HepG2 (cell line): ENCODE measurements at regions not wholly inside any gene's neighbourhood (a gene's known extent, or its start where the extent isn't known, plus 50 kb on each side); places are given as distances from the start of the nearest gene placed in this dataset.

ENCODE experiments used
- ATAC-seq: fragments of 200-7000 bp; cut with Tn5 transposase; 3 replicates; pipeline ENCODE4 v1.9.1; 2020; ENCODE audit warnings: mild to moderate bottlenecking, moderate library complexity
- BruUV-seq: library from RNA; stranded (reverse); fragments of 400-500 nt; replicated peaks from 2 replicates; lab custom pipeline; 2021; lab: Mats Ljungman, UMichigan
- CTCF ChIA-PET: fragments of 300-600 bp; formaldehyde crosslinking; extraction: SDS; loops from one replicate; lab custom pipeline; 2021; ENCODE audit warnings: low total read pairs, inconsistent platforms, low intra/inter-chr PET ratio; lab: Yijun Ruan, JAX
- POLR2A ChIA-PET: fragments of 350-600 bp; sonication (Branson Sonifier 250); formaldehyde crosslinking; loops from one replicate; lab custom pipeline; 2020; ENCODE audit warnings: antibody characterized with exemption, inconsistent platforms; lab: Yijun Ruan, JAX
- DNase-seq: peaks from one replicate; pipeline ENCODE4 v3.0.0-alpha.2; 2015; ENCODE audit warnings: low spot score
- FAIRE-seq: peaks from 3 replicates; lab custom pipeline; 2011; peaks lifted over from hg19 to GRCh38; lab: Jason Lieb, UNC
- H2AFZ ChIP-seq: one replicate; pipeline ENCODE4 v1.6.1; 2011; ENCODE audit warnings: low read length, inconsistent platforms
- H3K27ac ChIP-seq: fragments of 300-600 bp; 3 replicates; pipeline ENCODE4 v1.8.0; 2011; ENCODE audit warnings: mixed run types, mild to moderate bottlenecking, mixed read lengths, low read length, inconsistent platforms; ENCODE audit not compliant: insufficient read depth; ENCODE audit errors: extremely low read length
- H3K27me3 ChIP-seq, 2 experiments: fragments of 200-600 bp in 1 of 2; 2 replicates in 1 of 2; 3 replicates in 1 of 2; pipeline versions ENCODE4 v1.6.0 to v1.8.0; 2011; ENCODE audit warnings: low read length in 2 of 2, mild to moderate bottlenecking in 2 of 2, moderate library complexity in 2 of 2, inconsistent platforms in 1 of 2; ENCODE audit not compliant: insufficient read depth in 2 of 2, control insufficient read depth in 1 of 2
- H3K36me3 ChIP-seq, 2 experiments: fragments of 200-600 bp in 1 of 2; replicated peaks in 1 of 2; 2 replicates in 1 of 2; 3 replicates in 1 of 2; pipeline versions ENCODE4 v1.5.1 to v1.8.0; 2011; ENCODE audit warnings: low read length in 2 of 2, inconsistent platforms in 1 of 2; ENCODE audit not compliant: insufficient read depth in 2 of 2, control insufficient read depth in 1 of 2
- H3K4me1 ChIP-seq: 2 replicates; pipeline ENCODE4 v1.5.1; 2012; ENCODE audit warnings: low read length, inconsistent platforms; ENCODE audit not compliant: insufficient read depth
- H3K4me2 ChIP-seq: 2 replicates; pipeline ENCODE4 v1.6.0; 2011; ENCODE audit warnings: low read depth, low read length, inconsistent platforms
- H3K4me3 ChIP-seq, 3 experiments: fragments of 200-600 bp in 1 of 3; sonication (generic), shearing (Covaris generic) in 1 of 3; replicated peaks in 1 of 3; 2 replicates each; pipeline ENCODE4 v1.5.1; 2011 to 2016; ENCODE audit warnings: low read length in 3 of 3, inconsistent platforms in 2 of 3, low read depth in 2 of 3, mild to moderate bottlenecking in 2 of 3, control low read depth in 1 of 3, mixed read lengths in 1 of 3; ENCODE audit not compliant: insufficient read depth in 1 of 3
- H3K79me2 ChIP-seq: one replicate; pipeline ENCODE4 v1.6.1; 2011; ENCODE audit warnings: low read length, inconsistent platforms; ENCODE audit not compliant: insufficient read depth
- H3K9ac ChIP-seq: 2 replicates; pipeline ENCODE4 v1.6.0; 2011; ENCODE audit warnings: mild to moderate bottlenecking, low read depth, low read length, inconsistent platforms; ENCODE audit not compliant: insufficient read depth
- H3K9me3 ChIP-seq: 2 replicates; pipeline ENCODE4 v1.5.1; 2012; ENCODE audit warnings: mild to moderate bottlenecking, low read length
- H4K20me1 ChIP-seq: 2 replicates; pipeline ENCODE4 v1.6.0; 2011; ENCODE audit warnings: inconsistent platforms, mild to moderate bottlenecking, low read length, moderate library complexity; ENCODE audit not compliant: insufficient read depth
- ATF7-NPFF ChIP-seq: sonication (generic); formaldehyde crosslinking; IDR thresholded peaks from 2 replicates; pipeline ENCODE4 v1.8.1; 2023; ENCODE audit warnings: mild to moderate bottlenecking, low read depth, missing genetic modification reagents, moderate library complexity
- CCDC6 ChIP-seq: sonication (generic); formaldehyde crosslinking; IDR thresholded peaks from 2 replicates; pipeline ENCODE4 v1.8.1; 2022; ENCODE audit warnings: mild to moderate bottlenecking, missing genetic modification reagents, moderate library complexity
- MAFF ChIP-seq: IDR thresholded peaks from 2 replicates; pipeline ENCODE4 v1.6.1; 2011; ENCODE audit warnings: low read depth, low read length, improper control_type of control experiment
- MATR3 ChIP-seq: sonication (generic); formaldehyde crosslinking; IDR thresholded peaks from 2 replicates; pipeline ENCODE4 v1.4.0; 2020; ENCODE audit warnings: missing genetic modification reagents
- PHF8 ChIP-seq: sonication (generic); formaldehyde crosslinking; IDR thresholded peaks from 2 replicates; pipeline ENCODE4 v1.5.0; 2020; ENCODE audit warnings: missing genetic modification reagents
- RXRA ChIP-seq: sonication (generic); formaldehyde crosslinking; IDR thresholded peaks from 2 replicates; pipeline ENCODE4 v1.5.1; 2020; ENCODE audit warnings: missing genetic modification reagents
- SOX6 ChIP-seq, 2 experiments: fragments of 450-650 bp in 1 of 2; sonication (generic) in 1 of 2; formaldehyde crosslinking in 1 of 2; IDR thresholded peaks; 2 replicates each; pipeline versions ENCODE4 v1.4.0 to v1.6.1; 2017 to 2020; ENCODE audit warnings: antibody characterized with exemption in 1 of 2, mild to moderate bottlenecking in 1 of 2, missing genetic modification reagents in 1 of 2
- SP2 ChIP-seq: sonication (generic); formaldehyde crosslinking; IDR thresholded peaks from 2 replicates; pipeline ENCODE4 v1.5.1; 2020; ENCODE audit warnings: mild to moderate bottlenecking, missing genetic modification reagents
- STAT5B ChIP-seq: sonication (generic); formaldehyde crosslinking; IDR thresholded peaks from 2 replicates; pipeline ENCODE4 v1.4.0; 2020; ENCODE audit warnings: missing genetic modification reagents
- ZNF10 ChIP-seq: sonication (generic); formaldehyde crosslinking; IDR thresholded peaks from 2 replicates; pipeline ENCODE4 v1.4.0; 2020; ENCODE audit warnings: mild to moderate bottlenecking, low read depth, missing genetic modification reagents, borderline replicate concordance
- ZNF274 ChIP-seq: sonication (generic); formaldehyde crosslinking; IDR thresholded peaks from 2 replicates; pipeline ENCODE4 v1.5.1; 2020; ENCODE audit warnings: mild to moderate bottlenecking, missing genetic modification reagents
- ZNF331 ChIP-seq: sonication (generic); formaldehyde crosslinking; IDR thresholded peaks from 2 replicates; pipeline ENCODE4 v1.4.0; 2020; ENCODE audit warnings: missing genetic modification reagents
- ZNF337 ChIP-seq: sonication (generic); formaldehyde crosslinking; IDR thresholded peaks from 2 replicates; pipeline ENCODE4 v1.5.1; 2020; ENCODE audit warnings: missing genetic modification reagents, low read depth, mild to moderate bottlenecking, borderline replicate concordance
- ZNF451 ChIP-seq: sonication (generic); formaldehyde crosslinking; IDR thresholded peaks from 2 replicates; pipeline ENCODE4 v1.5.0; 2020; ENCODE audit warnings: mild to moderate bottlenecking, missing genetic modification reagents
- ZNF747 ChIP-seq: sonication (generic); formaldehyde crosslinking; IDR thresholded peaks from 2 replicates; pipeline ENCODE4 v1.8.1; 2023; ENCODE audit warnings: missing genetic modification reagents, mild to moderate bottlenecking, borderline replicate concordance
- WGBS: methylation state at CpG from one replicate; pipeline ENCODE4 v1.1.6; 2017; ENCODE audit warnings: low lambda C conversion rate; 5-methylcytosine and 5-hydroxymethylcytosine counted together
- in situ Hi-C: cut with HindIII; loops from 2 replicates; pipeline ENCODE4 v1.10.0; 2017; ENCODE audit warnings: low pct_unique_long_range_greater_than_20kb; ENCODE audit not compliant: extremely low pct_ligation_motif_present
- intact Hi-C: fragments of 100-400 bp; cut with micrococcal nuclease; formaldehyde crosslinking; loops from one replicate; pipeline ENCODE4 v1.10.0; 2022; ENCODE audit not compliant: unreplicated experiment
- TF ChIP-seq, protein P1 (sequence below): sonication (generic); formaldehyde crosslinking; IDR thresholded peaks from 2 replicates; pipeline ENCODE4 v1.8.0; 2022; ENCODE audit warnings: low read depth, missing genetic modification reagents
- TF ChIP-seq, protein P2 (sequence below): sonication (generic); formaldehyde crosslinking; IDR thresholded peaks from 2 replicates; pipeline ENCODE4 v1.4.0; 2020; ENCODE audit warnings: missing genetic modification reagents
- TF ChIP-seq, protein P3 (sequence below): sonication (generic); formaldehyde crosslinking; IDR thresholded peaks from 2 replicates; pipeline ENCODE4 v1.8.1; 2023; ENCODE audit warnings: mild to moderate bottlenecking, moderate library complexity, missing genetic modification reagents
- TF ChIP-seq, protein P4 (sequence below): sonication (generic); formaldehyde crosslinking; IDR thresholded peaks from 2 replicates; pipeline ENCODE4 v1.8.0; 2022; ENCODE audit warnings: mild to moderate bottlenecking, missing genetic modification reagents

DNA sequence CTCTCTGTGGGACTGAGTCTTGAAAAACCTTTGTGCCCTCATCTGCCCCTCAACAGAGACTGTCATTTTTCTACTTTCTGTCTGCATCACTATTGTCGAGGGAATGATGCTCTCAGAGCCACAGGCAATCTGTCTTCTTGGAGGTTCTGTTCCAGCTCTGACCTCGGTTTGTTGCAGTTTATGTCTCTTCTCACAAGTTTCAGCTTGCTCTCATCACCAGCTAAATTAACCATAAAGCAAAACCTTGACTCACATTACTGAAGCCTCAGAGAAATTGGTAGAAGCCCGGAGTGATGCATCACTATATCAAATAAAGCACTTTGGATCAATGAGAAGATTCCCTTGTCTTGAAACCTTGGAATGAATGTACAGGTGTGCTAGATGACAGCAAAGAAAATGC, 60.6 kb upstream of the BLID start (continued):
- no peak for TF ChIP-seq SP2
- no peak for TF ChIP-seq SOX6 (IDR thresholded peaks at IDR 0.05)
- no peak for TF ChIP-seq SOX6 (CRISPR knock-in tag; IDR thresholded peaks at IDR 0.05)
- TF ChIP-seq, protein P1, sequence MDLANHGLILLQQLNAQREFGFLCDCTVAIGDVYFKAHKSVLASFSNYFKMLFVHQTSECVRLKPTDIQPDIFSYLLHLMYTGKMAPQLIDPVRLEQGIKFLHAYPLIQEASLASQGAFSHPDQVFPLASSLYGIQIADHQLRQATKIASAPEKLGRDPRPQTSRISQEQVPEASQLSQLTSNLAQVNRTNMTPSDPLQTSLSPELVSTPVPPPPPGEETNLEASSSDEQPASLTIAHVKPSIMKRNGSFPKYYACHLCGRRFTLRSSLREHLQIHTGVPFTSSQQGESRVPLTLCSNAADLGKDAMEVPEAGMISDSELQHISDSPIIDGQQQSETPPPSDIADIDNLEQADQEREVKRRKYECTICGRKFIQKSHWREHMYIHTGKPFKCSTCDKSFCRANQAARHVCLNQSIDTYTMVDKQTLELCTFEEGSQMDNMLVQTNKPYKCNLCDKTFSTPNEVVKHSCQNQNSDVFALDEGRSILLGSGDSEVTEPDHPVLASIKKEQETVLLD (CRISPR knock-in tag) = no peak
- TF ChIP-seq, protein P2, sequence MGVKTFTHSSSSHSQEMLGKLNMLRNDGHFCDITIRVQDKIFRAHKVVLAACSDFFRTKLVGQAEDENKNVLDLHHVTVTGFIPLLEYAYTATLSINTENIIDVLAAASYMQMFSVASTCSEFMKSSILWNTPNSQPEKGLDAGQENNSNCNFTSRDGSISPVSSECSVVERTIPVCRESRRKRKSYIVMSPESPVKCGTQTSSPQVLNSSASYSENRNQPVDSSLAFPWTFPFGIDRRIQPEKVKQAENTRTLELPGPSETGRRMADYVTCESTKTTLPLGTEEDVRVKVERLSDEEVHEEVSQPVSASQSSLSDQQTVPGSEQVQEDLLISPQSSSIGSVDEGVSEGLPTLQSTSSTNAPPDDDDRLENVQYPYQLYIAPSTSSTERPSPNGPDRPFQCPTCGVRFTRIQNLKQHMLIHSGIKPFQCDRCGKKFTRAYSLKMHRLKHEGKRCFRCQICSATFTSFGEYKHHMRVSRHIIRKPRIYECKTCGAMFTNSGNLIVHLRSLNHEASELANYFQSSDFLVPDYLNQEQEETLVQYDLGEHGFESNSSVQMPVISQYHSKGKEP (CRISPR knock-in tag) = no peak
- TF ChIP-seq MAFF = no peak
- no peak for TF ChIP-seq CCDC6 (CRISPR knock-in tag)
- TF ChIP-seq ZNF747 (CRISPR knock-in tag) = no peak

DNA sequence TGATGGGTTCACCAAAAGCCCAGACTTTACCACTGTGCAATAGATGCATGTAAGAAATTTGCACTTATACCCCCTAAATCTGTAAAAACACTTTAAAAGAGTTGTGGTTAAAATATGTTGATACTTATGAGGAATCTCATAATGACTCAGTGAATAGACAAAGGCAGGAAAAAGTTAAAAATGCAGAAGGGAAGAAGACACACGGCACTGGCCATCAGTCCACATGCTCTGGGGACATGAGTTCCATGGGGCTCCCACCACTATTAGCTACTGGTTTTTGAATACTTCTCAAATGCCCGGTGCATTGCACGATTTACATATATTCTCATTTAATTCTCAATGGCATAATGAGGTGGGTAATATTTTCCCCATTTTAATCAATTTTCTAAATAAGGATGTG, 59.3 kb upstream of the BLID start:
- no TSS peak for BruUV-seq
- no peak overlapping the region for H2AFZ ChIP-seq
- ChIA-PET POLR2A (no interaction called here), CTCF (no interaction called here)
- no peaks in the 10 kb centered on the region for H4K20me1 ChIP-seq
- H3K79me2 ChIP-seq = no peaks in the 10 kb centered on the region
- in situ Hi-C loops (no loop called here), intact Hi-C loops (no loop called here)
- WGBS = 44% methylated on average over 3 of the region's 3 CpGs
- H3K4me1 ChIP-seq = no peaks in the 10 kb centered on the region
- H3K9me3 ChIP-seq = no peaks in the 10 kb centered on the region
- no peak overlapping the region for H3K9ac ChIP-seq
- FAIRE-seq (no peak), DNase-seq (no peak), ATAC-seq (no peak)
- no peaks in the 10 kb centered on the region for H3K27me3 ChIP-seq
- no peaks in the 10 kb centered on the region for H3K36me3 ChIP-seq
- no peak overlapping the region for H3K27ac ChIP-seq
- H3K4me2 ChIP-seq = no peak overlapping the region
- H3K4me3 ChIP-seq = no peak overlapping the region
- no peak for TF ChIP-seq ATF7-NPFF
- TF ChIP-seq ZNF10 (CRISPR knock-in tag) = no peak
- TF ChIP-seq, protein P3, sequence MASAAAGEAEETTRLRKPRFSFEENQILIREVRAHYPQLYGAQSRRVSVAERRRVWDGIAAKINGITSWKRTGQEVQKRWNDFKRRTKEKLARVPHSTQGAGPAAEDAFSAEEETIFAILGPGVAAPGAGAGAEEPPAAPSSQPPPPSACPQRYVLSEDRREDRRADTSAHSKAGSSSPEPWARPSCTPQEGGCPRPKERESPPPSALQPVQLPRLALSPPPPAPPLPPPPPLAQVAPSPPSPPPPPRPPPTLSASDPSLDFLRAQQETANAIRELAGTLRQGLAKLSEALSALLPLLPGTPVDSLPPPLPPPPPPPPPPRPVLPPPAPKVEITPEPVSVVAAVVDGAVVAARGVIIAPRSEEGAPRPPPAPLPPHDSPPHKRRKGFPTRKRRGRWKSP = no peak
- TF ChIP-seq, protein P4, sequence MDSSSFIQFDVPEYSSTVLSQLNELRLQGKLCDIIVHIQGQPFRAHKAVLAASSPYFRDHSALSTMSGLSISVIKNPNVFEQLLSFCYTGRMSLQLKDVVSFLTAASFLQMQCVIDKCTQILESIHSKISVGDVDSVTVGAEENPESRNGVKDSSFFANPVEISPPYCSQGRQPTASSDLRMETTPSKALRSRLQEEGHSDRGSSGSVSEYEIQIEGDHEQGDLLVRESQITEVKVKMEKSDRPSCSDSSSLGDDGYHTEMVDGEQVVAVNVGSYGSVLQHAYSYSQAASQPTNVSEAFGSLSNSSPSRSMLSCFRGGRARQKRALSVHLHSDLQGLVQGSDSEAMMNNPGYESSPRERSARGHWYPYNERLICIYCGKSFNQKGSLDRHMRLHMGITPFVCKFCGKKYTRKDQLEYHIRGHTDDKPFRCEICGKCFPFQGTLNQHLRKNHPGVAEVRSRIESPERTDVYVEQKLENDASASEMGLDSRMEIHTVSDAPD = no peak
- no peak for TF ChIP-seq RXRA (CRISPR knock-in tag)
- TF ChIP-seq ZNF451 (CRISPR knock-in tag) = no peak
- no peak for TF ChIP-seq ZNF337 (CRISPR knock-in tag)
- TF ChIP-seq ZNF274 (CRISPR knock-in tag) = no peak
- no peak for TF ChIP-seq MATR3 (CRISPR knock-in tag)
- TF ChIP-seq STAT5B (CRISPR knock-in tag) = no peak
- no peak for TF ChIP-seq ZNF331 (CRISPR knock-in tag)
- no peak for TF ChIP-seq PHF8 (CRISPR knock-in tag)
